ENCODE measurements at regions not wholly inside any gene's neighbourhood (a gene's known extent, or its start where the extent isn't known, plus 50 kb on each side); places are given as distances from the start of the nearest gene placed in this dataset.
"Not testable (repeated sequence)": the region's sequence is repeated elsewhere in the genome, so short reads cannot be mapped to it uniquely, and the experiment has no call there.

DNA sequence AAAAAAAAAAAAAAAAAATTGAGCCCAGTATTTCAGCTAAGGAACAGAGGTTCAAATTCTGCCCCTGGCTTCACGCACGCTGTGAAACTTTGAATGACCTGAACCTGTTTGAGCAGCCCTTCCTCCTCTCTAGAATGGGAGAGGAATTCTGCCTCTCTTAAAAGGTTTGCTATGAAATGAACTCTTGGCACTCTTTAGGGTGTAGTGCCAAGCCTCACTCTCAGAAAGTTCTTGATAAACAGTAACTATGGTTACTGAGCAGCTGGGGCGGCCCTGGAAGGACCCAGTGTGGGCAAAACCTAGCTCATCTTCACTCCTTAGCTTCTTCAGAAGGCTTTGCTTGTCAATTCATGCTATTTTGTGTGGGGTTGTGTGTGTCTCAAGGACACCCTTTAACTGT, 73.7 kb downstream of the GEMIN8 start:
- H3K9me2 ChIP-seq, result no peaks in the 10 kb centered on the region
- H3K27ac ChIP-seq (ENCODE audit: low read depth in 2 of 2, low read length in 1 of 2), result no peak overlapping the region
- no peaks in the 10 kb centered on the region for H3K79me2 ChIP-seq (ENCODE audit: insufficient read depth)
- H3K4me2 ChIP-seq, result no peak overlapping the region
- no peaks in the 10 kb centered on the region for H3K9me3 ChIP-seq
- H3K4me1 ChIP-seq (ENCODE audit: control insufficient read depth in 1 of 2, insufficient read depth in 2 of 2, low read depth in 1 of 2, low read length in 1 of 2), result no peaks in the 10 kb centered on the region
- ChIA-PET POLR2A (no interaction called here), CTCF (no interaction called here)
- no peak for DNase-seq
- no peaks in the 10 kb centered on the region for H3F3A ChIP-seq (replicated peaks; ENCODE audit: insufficient read depth)
- H3K4me3 ChIP-seq (ENCODE audit: low read depth in 2 of 2, low read length in 1 of 2), result no peak overlapping the region
- H3K9ac ChIP-seq, result no peak overlapping the region
- H3K36me3 ChIP-seq (replicated peaks in 1 of 2; ENCODE audit: control insufficient read depth in 1 of 2, insufficient read depth in 2 of 2, low read length in 1 of 2), result no peaks in the 10 kb centered on the region
- no peak overlapping the region for H2AFZ ChIP-seq (ENCODE audit: low read depth)
- H3K27me3 ChIP-seq (ENCODE audit: insufficient read depth), result peaks cover 6% of the 10 kb centered on the region; the same call in 1 of the 2 replicates
- TF ChIP-seq, protein P1, sequence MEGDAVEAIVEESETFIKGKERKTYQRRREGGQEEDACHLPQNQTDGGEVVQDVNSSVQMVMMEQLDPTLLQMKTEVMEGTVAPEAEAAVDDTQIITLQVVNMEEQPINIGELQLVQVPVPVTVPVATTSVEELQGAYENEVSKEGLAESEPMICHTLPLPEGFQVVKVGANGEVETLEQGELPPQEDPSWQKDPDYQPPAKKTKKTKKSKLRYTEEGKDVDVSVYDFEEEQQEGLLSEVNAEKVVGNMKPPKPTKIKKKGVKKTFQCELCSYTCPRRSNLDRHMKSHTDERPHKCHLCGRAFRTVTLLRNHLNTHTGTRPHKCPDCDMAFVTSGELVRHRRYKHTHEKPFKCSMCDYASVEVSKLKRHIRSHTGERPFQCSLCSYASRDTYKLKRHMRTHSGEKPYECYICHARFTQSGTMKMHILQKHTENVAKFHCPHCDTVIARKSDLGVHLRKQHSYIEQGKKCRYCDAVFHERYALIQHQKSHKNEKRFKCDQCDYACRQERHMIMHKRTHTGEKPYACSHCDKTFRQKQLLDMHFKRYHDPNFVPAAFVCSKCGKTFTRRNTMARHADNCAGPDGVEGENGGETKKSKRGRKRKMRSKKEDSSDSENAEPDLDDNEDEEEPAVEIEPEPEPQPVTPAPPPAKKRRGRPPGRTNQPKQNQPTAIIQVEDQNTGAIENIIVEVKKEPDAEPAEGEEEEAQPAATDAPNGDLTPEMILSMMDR (IDR thresholded peaks at IDR 0.05), result no peak
- no peaks in the 10 kb centered on the region for H4K20me1 ChIP-seq (ENCODE audit: insufficient read depth)
- WGBS (ENCODE audit: low lambda C conversion rate), result 55% methylated on average over 3 of the region's 3 CpGs

DNA sequence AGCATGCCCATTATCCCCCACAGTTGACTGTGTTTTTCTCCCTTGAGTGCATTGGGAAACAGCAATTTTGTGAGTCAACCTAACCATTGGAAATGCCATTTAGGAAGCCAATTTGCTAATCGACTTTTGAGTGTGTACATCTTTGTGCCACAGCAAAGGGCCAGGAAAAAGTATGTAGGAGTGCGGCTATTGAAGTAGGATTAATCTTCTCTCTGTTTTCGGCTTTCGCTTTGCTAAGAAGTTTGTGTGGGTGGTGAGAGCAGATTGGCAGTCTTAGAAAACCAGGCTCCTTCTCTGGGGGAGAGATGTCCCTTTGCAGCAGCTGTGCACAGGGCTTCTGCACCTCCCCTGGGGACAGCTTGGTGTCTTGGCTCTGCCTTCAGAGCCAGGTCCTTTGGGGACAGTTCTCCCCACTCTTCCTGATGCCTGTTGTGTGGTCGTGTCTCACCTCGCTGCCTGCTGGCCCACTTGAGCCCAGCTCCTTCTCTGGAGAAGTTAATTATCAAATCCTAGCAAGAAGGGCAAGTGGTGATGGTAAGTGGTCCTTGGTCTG, 74.5 kb downstream of the GEMIN8 start:
- no peak for DNase-seq
- POLR2A ChIA-PET, result no interaction called here
- CTCF ChIA-PET, result no interaction called here
- Histone ChIP-seq H4K20me1 (ENCODE audit: insufficient read depth) (no peaks in the 10 kb centered on the region), H3K79me2 (ENCODE audit: insufficient read depth) (no peaks in the 10 kb centered on the region), H3K27me3 (ENCODE audit: insufficient read depth) (peaks cover 6% of the 10 kb centered on the region; the same call in 1 of the 2 replicates), H3K36me3 (replicated peaks in 1 of 2; ENCODE audit: control insufficient read depth in 1 of 2, insufficient read depth in 2 of 2, low read length in 1 of 2) (no peaks in the 10 kb centered on the region), H3K4me3 (ENCODE audit: low read depth in 2 of 2, low read length in 1 of 2) (no peak overlapping the region), H3K9me3 (no peaks in the 10 kb centered on the region), H3K27ac (ENCODE audit: low read depth in 2 of 2, low read length in 1 of 2) (no peak overlapping the region), H2AFZ (ENCODE audit: low read depth) (no peak overlapping the region), H3K4me2 (no peak overlapping the region), H3K9ac (no peak overlapping the region), H3K4me1 (ENCODE audit: control insufficient read depth in 1 of 2, insufficient read depth in 2 of 2, low read depth in 1 of 2, low read length in 1 of 2) (no peaks in the 10 kb centered on the region), H3F3A (replicated peaks; ENCODE audit: insufficient read depth) (no peaks in the 10 kb centered on the region), H3K9me2 (no peaks in the 10 kb centered on the region)
- whole genome bisulfite sequencing (ENCODE audit: low lambda C conversion rate), result 57% methylated on average over 4 of the region's 6 CpGs
- TF ChIP-seq GABPA (IDR thresholded peaks at IDR 0.05; ENCODE audit: low read depth) (no peak), RXRA (IDR thresholded peaks at IDR 0.05; ENCODE audit: borderline replicate concordance, low read depth) (no peak), NRF1 (IDR thresholded peaks at IDR 0.05; ENCODE audit: low read depth, low read length) (no peak), ELF1 (IDR thresholded peaks at IDR 0.05) (no peak)
- TF ChIP-seq, protein P2, sequence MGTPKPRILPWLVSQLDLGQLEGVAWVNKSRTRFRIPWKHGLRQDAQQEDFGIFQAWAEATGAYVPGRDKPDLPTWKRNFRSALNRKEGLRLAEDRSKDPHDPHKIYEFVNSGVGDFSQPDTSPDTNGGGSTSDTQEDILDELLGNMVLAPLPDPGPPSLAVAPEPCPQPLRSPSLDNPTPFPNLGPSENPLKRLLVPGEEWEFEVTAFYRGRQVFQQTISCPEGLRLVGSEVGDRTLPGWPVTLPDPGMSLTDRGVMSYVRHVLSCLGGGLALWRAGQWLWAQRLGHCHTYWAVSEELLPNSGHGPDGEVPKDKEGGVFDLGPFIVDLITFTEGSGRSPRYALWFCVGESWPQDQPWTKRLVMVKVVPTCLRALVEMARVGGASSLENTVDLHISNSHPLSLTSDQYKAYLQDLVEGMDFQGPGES (IDR thresholded peaks at IDR 0.05; ENCODE audit: low read depth, low read length), result no peak

DNA sequence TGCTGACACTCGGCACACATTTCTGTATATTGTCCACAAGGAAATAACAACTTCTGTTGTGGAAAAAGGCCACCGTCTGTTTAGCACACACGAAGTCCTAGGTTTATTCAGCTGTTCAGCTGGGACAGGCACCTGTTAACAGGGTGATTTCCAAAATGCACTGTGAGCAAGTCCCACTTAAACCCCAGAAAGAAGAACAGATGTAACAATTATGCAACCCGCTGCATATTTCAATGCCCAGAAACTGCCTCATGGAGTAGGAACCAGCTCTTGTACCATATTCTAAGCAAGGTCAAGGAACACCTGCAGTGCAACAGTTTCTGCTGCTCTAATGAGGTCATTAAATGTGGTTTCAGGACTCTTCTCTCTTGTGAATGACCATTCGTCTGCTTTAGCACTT, 77.1 kb downstream of the GEMIN8 start:
- peaks cover 12% of the 10 kb centered on the region; the same call in 1 of the 2 replicates for H3K27me3 ChIP-seq (ENCODE audit: insufficient read depth)
- no peak for DNase-seq
- POLR2A ChIA-PET, result no interaction called here
- CTCF ChIA-PET, result interaction anchor here (0.9 to 1.0 kb wide), 2 partner anchors 12 to 14 kb away, joined by 3 read pairs; no protein-coding TSS in a partner anchor
- H3K9ac ChIP-seq, result no peak overlapping the region
- no peak overlapping the region for H3K4me3 ChIP-seq (ENCODE audit: low read depth in 2 of 2, low read length in 1 of 2)
- 35% methylated on average over 5 of the region's 5 CpGs for WGBS (ENCODE audit: low lambda C conversion rate)
- H3K4me1 ChIP-seq (ENCODE audit: control insufficient read depth in 1 of 2, insufficient read depth in 2 of 2, low read depth in 1 of 2, low read length in 1 of 2), result no peaks in the 10 kb centered on the region
- no peak for TF ChIP-seq RAD21 (IDR thresholded peaks at IDR 0.05; ENCODE audit: low read length)
- no peaks in the 10 kb centered on the region for H3K9me2 ChIP-seq
- H3K79me2 ChIP-seq (ENCODE audit: insufficient read depth), result no peaks in the 10 kb centered on the region
- no peaks in the 10 kb centered on the region for H3K9me3 ChIP-seq
- no peak overlapping the region for H3K27ac ChIP-seq (ENCODE audit: low read depth in 2 of 2, low read length in 1 of 2)
- H4K20me1 ChIP-seq (ENCODE audit: insufficient read depth), result no peaks in the 10 kb centered on the region
- H3F3A ChIP-seq (replicated peaks; ENCODE audit: insufficient read depth), result no peaks in the 10 kb centered on the region
- no peak overlapping the region for H3K4me2 ChIP-seq
- H3K36me3 ChIP-seq (replicated peaks in 1 of 2; ENCODE audit: control insufficient read depth in 1 of 2, insufficient read depth in 2 of 2, low read length in 1 of 2), result no peaks in the 10 kb centered on the region
- no peak overlapping the region for H2AFZ ChIP-seq (ENCODE audit: low read depth)

DNA sequence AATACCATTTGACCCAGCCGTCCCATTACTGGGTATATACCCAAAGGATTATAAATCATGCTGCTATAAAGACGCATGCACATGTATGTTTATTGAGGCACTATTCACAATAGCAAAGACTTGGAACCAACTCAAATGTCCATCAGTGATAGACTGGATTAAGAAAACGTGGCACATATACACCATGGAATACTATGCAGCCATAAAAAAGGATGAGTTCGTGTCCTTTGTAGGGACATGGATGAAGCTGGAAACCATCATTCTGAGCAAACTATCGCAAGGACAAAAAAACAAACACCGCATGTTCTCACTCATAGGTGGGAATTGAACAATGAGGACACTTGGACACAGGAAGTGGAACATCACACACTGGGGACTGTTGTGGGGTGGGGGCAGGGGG, 83.5 kb downstream of the GEMIN8 start:
- H3K4me1 ChIP-seq (ENCODE audit: control insufficient read depth in 1 of 2, insufficient read depth in 2 of 2, low read depth in 1 of 2, low read length in 1 of 2); H3K36me3 ChIP-seq (replicated peaks in 1 of 2; ENCODE audit: control insufficient read depth in 1 of 2, insufficient read depth in 2 of 2, low read length in 1 of 2); H3F3A ChIP-seq (replicated peaks; ENCODE audit: insufficient read depth); H3K4me3 ChIP-seq (ENCODE audit: low read depth in 2 of 2, low read length in 1 of 2); H3K9ac ChIP-seq; H2AFZ ChIP-seq (ENCODE audit: low read depth); H4K20me1 ChIP-seq (ENCODE audit: insufficient read depth); H3K27ac ChIP-seq (ENCODE audit: low read depth in 2 of 2, low read length in 1 of 2); H3K4me2 ChIP-seq; H3K9me3 ChIP-seq; H3K9me2 ChIP-seq; H3K27me3 ChIP-seq (ENCODE audit: insufficient read depth); POLR2A ChIA-PET; DNase-seq; CTCF ChIA-PET; H3K79me2 ChIP-seq (ENCODE audit: insufficient read depth): not testable (repeated sequence)
- 15% methylated on average over 6 of the region's 6 CpGs for WGBS (ENCODE audit: low lambda C conversion rate)

DNA sequence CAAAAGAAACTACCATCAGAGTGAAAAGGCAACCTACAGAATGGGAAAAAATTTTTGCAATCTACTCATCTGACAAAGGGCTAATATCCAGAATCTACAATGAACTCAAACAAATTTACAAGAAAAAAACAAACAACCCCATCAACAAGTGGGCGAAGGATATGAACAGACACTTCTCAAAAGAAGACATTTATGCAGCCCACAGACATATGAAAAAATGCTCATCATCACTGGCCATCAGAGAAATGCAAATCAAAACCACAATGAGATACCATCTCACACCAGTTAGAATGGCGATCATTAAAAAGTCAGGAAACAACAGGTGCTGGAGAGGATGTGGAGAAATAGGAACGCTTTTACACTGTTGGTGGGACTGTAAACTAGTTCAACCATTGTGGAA, 83.9 kb downstream of the GEMIN8 start:
- H3K9ac ChIP-seq; H3K79me2 ChIP-seq (ENCODE audit: insufficient read depth); H2AFZ ChIP-seq (ENCODE audit: low read depth); H4K20me1 ChIP-seq (ENCODE audit: insufficient read depth); H3K4me3 ChIP-seq (ENCODE audit: low read depth in 2 of 2, low read length in 1 of 2); H3K9me3 ChIP-seq; DNase-seq; CTCF ChIA-PET; H3K4me1 ChIP-seq (ENCODE audit: control insufficient read depth in 1 of 2, insufficient read depth in 2 of 2, low read depth in 1 of 2, low read length in 1 of 2); POLR2A ChIA-PET; H3K36me3 ChIP-seq (replicated peaks in 1 of 2; ENCODE audit: control insufficient read depth in 1 of 2, insufficient read depth in 2 of 2, low read length in 1 of 2); H3K27ac ChIP-seq (ENCODE audit: low read depth in 2 of 2, low read length in 1 of 2); H3F3A ChIP-seq (replicated peaks; ENCODE audit: insufficient read depth); H3K4me2 ChIP-seq; H3K9me2 ChIP-seq; H3K27me3 ChIP-seq (ENCODE audit: insufficient read depth): not testable (repeated sequence)
- 56% methylated on average over 1 of the region's 3 CpGs for WGBS (ENCODE audit: low lambda C conversion rate)

All from SK-N-SH (cell line).